T-helper 1 cell treated with Interleukin-12 subunit alpha and Interleukin-12 subunit beta and Interleukin-4 antibody, amounts not matched to agents 30 μg/mL and 1 μg/mL, for 36 hours (primary cell): ENCODE measurements at regions not wholly inside any gene's neighbourhood (a gene's known extent, or its start where the extent isn't known, plus 50 kb on each side); places are given as distances from the start of the nearest gene placed in this dataset.

Source experiments
- H3K27ac Mint-ChIP-seq: one replicate; pipeline ENCODE4 v1.8.0; 2021; ENCODE audit warnings: mild to moderate bottlenecking, mixed read lengths
- H3K27me3 Mint-ChIP-seq: one replicate; pipeline ENCODE4 v1.8.0; 2021; ENCODE audit warnings: low read depth, mixed read lengths
- H3K36me3 Mint-ChIP-seq: one replicate; pipeline ENCODE4 v1.8.0; 2021; ENCODE audit warnings: low read depth, mixed read lengths
- H3K4me1 Mint-ChIP-seq: one replicate; pipeline ENCODE4 v1.8.0; 2021; ENCODE audit warnings: low read depth, mixed read lengths
- H3K4me3 Mint-ChIP-seq: one replicate; pipeline ENCODE4 v1.8.0; 2021; ENCODE audit warnings: mild to moderate bottlenecking, moderate library complexity, mixed read lengths
- H3K9me3 Mint-ChIP-seq: one replicate; pipeline ENCODE4 v1.8.0; 2021; ENCODE audit warnings: mixed read lengths

DNA sequence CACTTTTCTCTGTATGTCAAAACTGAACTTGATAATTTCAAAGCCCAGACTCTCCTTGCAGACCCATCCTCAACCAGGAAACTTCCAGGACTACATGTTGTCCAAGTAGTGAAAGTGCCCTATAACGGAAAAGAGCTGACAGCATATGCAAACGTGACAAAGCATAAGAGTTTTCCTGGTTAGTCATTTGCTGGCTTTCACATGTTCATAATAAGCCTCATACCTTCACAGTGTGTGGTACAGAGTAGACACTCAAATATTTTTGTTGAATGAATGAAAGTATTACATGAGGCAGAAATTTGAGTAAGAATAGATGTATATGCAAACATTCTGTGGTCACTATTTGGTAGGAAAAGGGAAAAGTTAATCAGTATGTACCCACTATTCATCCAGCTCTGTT is 473.3 kb downstream of the MRPL39 start:
- Mint-ChIP-seq H3K27ac (no peak overlapping the region), H3K4me1 (no peaks in the 10 kb centered on the region), H3K36me3 (no peaks in the 10 kb centered on the region), H3K4me3 (no peak overlapping the region), H3K27me3 (no peaks in the 10 kb centered on the region), H3K9me3 (peaks cover 3% of the 10 kb centered on the region)

GRCh38 chr21:25127811-25128210 is 479.5 kb downstream of the MRPL39 start:
- Mint-ChIP-seq H3K27ac (no peak overlapping the region), H3K4me1 (no peaks in the 10 kb centered on the region), H3K9me3 (no peaks in the 10 kb centered on the region), H3K36me3 (no peaks in the 10 kb centered on the region), H3K27me3 (no peaks in the 10 kb centered on the region), H3K4me3 (no peak overlapping the region)

- Mint-ChIP-seq H3K4me3 (no peak overlapping the region), H3K27ac (no peak overlapping the region), H3K27me3 (no peaks in the 10 kb centered on the region), H3K36me3 (no peaks in the 10 kb centered on the region), H3K9me3 (no peaks in the 10 kb centered on the region), H3K4me1 (no peaks in the 10 kb centered on the region)
Observed at GRCh38 chr21:25127007-25127406, 480.3 kb downstream of the MRPL39 start.

DNA sequence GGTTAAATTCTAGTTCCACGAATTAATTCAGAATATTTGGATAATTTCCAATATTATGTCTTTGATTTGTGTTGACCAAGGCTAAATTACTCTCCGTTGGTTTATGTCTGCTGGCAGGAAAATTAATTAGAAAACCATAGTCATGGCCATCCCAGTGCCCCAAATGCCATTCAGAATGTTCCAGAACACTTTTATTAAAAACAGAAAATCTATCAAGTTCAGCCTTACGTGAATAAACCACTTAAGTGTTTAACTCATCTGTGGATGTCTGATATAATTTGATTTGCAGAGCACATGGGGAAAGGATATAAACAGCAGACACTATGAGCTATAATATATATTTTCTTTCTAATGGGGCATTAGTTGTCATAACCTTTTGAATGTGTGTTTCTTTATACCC is 480.7 kb downstream of the MRPL39 start:
- no peaks in the 10 kb centered on the region for H3K4me1 Mint-ChIP-seq
- H3K4me3 Mint-ChIP-seq = no peak overlapping the region
- no peaks in the 10 kb centered on the region for H3K36me3 Mint-ChIP-seq
- H3K27ac Mint-ChIP-seq = no peak overlapping the region
- no peaks in the 10 kb centered on the region for H3K27me3 Mint-ChIP-seq
- H3K9me3 Mint-ChIP-seq = peaks cover 1% of the 10 kb centered on the region

DNA sequence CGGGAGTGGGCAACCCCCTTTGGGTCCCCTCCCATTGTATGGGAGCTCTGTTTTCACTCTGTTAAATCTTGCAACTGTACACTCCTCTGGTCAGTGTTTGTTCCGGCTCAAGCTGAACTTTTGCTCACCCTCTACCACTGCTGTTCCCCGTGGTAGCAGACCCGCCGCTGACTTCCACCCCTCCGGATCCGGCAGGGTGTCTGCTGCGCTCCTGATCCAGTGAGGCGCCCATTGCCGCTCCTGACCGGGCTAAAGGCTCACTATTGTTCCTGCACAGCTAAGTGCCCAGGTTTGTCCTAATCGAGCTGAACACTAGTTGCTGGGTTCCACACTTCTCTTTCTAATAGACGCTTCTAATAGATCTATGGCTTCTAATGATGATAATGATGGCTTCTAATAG is 488.6 kb downstream of the MRPL39 start:
- H3K4me1 Mint-ChIP-seq = no peaks in the 10 kb centered on the region
- no peaks in the 10 kb centered on the region for H3K27me3 Mint-ChIP-seq
- H3K27ac Mint-ChIP-seq = no peak overlapping the region
- no peak overlapping the region for H3K4me3 Mint-ChIP-seq
- no peaks in the 10 kb centered on the region for H3K36me3 Mint-ChIP-seq
- H3K9me3 Mint-ChIP-seq = peaks cover 10% of the 10 kb centered on the region

GRCh38 chr21:25115021-25115420 is 492.3 kb downstream of the MRPL39 start:
- Mint-ChIP-seq H3K4me3 (no peak overlapping the region), H3K36me3 (no peaks in the 10 kb centered on the region)

DNA sequence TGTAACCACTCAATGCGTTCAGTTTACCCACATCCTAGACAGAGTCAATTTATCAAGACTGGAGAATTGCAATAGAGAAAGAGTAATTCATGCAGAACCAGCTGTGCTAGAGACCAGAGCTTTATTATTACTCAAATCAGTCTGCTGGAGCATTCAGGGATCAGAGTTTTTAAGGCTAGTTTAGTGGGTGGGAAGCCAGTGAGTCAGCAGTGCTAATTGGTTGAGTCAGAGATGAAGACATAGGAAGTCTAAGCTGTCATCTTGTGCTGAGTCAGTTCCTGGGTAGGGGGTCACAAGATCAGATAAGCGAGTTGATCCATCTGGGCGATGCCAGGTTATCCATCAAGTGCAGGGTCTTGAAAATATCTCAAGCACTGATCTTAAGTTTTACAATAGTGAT is 499.6 kb downstream of the MRPL39 start:
- H3K9me3 Mint-ChIP-seq = no peaks in the 10 kb centered on the region
- no peaks in the 10 kb centered on the region for H3K4me1 Mint-ChIP-seq
- H3K4me3 Mint-ChIP-seq = no peak overlapping the region
- H3K27ac Mint-ChIP-seq = no peak overlapping the region
- no peaks in the 10 kb centered on the region for H3K36me3 Mint-ChIP-seq
- H3K27me3 Mint-ChIP-seq = no peaks in the 10 kb centered on the region

More at GRCh38 chr21:25115021-25115420, 492.3 kb downstream of the MRPL39 start:
- H3K27ac Mint-ChIP-seq = no peak overlapping the region
- no peaks in the 10 kb centered on the region for H3K4me1 Mint-ChIP-seq
- no peaks in the 10 kb centered on the region for H3K27me3 Mint-ChIP-seq
- H3K9me3 Mint-ChIP-seq = peaks cover 3% of the 10 kb centered on the region

DNA sequence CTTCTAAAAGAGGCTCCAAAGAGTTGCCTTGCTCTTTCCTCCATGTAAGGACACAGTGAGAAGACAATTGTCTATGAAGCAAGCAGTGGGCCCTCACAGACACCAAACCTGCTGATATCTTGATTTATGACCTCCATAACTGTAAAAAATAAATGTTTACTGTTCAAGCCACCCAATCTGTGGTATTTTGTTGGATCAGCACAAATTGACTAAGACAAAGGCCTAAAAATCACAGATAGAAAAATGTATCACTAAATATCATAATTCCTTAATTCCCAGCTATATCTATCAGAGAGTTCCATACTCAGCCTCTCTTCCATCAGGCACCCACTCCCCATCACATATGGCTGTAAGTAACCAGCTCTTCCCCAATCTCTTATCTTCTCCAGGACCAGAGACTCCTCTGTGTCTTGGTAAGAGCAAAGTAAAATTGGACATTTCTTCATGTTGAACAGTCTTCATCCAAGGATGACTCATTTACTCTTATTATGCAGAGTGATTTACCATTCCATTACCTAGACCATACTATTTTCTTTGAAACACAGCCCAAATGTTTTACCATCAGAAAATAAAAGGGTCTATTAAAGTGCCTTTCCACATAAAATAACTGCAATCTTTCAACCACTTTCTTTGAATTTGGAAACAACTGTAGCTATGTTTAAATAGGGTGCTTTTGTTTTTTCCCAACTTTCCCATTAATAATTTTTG is 503.6 kb downstream of the MRPL39 start:
- H3K4me3 Mint-ChIP-seq = no peak overlapping the region
- no peak overlapping the region for H3K27ac Mint-ChIP-seq
- H3K27me3 Mint-ChIP-seq = no peaks in the 10 kb centered on the region
- H3K9me3 Mint-ChIP-seq = no peaks in the 10 kb centered on the region
- H3K36me3 Mint-ChIP-seq = no peaks in the 10 kb centered on the region
- H3K4me1 Mint-ChIP-seq = no peaks in the 10 kb centered on the region

GRCh38 chr21:25097648-25098047 is 509.6 kb downstream of the MRPL39 start:
- Mint-ChIP-seq H3K9me3 (no peaks in the 10 kb centered on the region), H3K4me1 (no peaks in the 10 kb centered on the region), H3K4me3 (no peak overlapping the region), H3K36me3 (no peaks in the 10 kb centered on the region), H3K27me3 (no peaks in the 10 kb centered on the region), H3K27ac (no peak overlapping the region)

DNA sequence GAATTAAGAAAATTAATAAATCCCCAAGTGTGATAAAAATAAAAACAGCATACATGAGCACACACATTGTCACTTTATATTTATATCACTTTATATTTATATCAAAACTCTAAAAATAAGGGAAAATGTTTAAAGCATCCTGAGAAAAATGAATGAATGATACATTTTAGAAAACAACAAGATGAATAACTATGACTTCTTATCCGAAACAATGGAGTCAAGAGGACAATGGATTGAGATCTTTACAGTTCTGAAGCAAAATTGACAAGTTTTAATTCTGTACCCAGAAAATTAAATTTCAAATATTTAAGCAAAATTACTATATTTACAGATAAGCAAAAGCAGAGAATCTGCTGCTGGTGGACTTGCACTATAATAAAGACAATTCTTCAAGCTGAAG is 512.6 kb downstream of the MRPL39 start:
- H3K4me1 Mint-ChIP-seq = no peaks in the 10 kb centered on the region
- H3K4me3 Mint-ChIP-seq = no peak overlapping the region
- no peaks in the 10 kb centered on the region for H3K36me3 Mint-ChIP-seq
- no peaks in the 10 kb centered on the region for H3K27me3 Mint-ChIP-seq
- H3K27ac Mint-ChIP-seq = no peak overlapping the region
- H3K9me3 Mint-ChIP-seq = no peaks in the 10 kb centered on the region

GRCh38 chr21:25092441-25093011 is 514.8 kb downstream of the MRPL39 start:
- no peaks in the 10 kb centered on the region for H3K36me3 Mint-ChIP-seq
- H3K27ac Mint-ChIP-seq = no peak overlapping the region
- no peaks in the 10 kb centered on the region for H3K9me3 Mint-ChIP-seq
- no peaks in the 10 kb centered on the region for H3K4me1 Mint-ChIP-seq
- no peak overlapping the region for H3K4me3 Mint-ChIP-seq
- H3K27me3 Mint-ChIP-seq = no peaks in the 10 kb centered on the region

GRCh38 chr21:25081096-25081495 is 526.2 kb downstream of the MRPL39 start:
- Mint-ChIP-seq H3K4me1 (no peaks in the 10 kb centered on the region), H3K36me3 (no peaks in the 10 kb centered on the region), H3K27ac (no peak overlapping the region)

DNA sequence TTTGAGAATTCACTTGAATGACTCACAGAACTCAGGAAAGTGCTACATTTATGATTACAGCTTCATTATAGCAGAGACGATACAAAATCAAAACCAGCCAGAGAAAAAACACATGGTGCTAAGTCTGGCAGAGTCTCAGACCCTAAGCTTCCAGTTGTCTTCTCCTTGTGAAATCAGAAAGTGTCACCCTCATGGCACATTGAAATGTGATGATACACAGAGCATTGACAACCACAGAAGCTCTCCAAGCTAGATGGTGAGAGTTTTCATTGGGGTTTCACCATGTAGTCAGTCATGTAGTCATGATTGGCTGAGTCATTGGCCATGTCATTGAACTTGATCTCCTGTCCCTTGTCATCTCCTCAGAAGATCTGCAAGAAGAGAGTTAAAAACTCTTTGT is 526.6 kb downstream of the MRPL39 start:
- Mint-ChIP-seq H3K4me3 (no peak overlapping the region), H3K4me1 (no peaks in the 10 kb centered on the region), H3K9me3 (no peaks in the 10 kb centered on the region), H3K36me3 (no peaks in the 10 kb centered on the region), H3K27me3 (no peaks in the 10 kb centered on the region), H3K27ac (no peak overlapping the region)

More at GRCh38 chr21:25081096-25081495, 526.2 kb downstream of the MRPL39 start:
- Mint-ChIP-seq H3K4me3 (no peak overlapping the region), H3K27me3 (no peaks in the 10 kb centered on the region), H3K9me3 (no peaks in the 10 kb centered on the region)

DNA sequence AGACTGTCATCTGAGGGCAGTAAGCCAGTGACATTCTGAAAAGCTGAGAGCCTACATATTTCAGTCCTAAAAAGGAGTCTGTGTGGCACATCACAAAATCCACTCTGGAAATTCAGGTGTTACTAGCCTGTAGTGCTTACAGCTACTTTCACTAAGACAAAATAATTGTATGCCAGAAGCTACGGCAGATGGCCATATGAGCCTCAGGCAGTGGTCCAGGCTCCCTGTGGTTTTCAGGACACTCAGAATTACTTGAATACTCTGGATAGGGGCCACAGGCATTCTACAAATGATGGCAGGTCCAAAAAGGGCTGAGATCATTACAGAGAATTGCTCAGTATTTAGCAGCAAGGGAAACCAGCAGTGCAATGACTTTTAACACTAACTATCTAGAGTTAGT is 527.1 kb downstream of the MRPL39 start:
- Mint-ChIP-seq H3K36me3 (no peaks in the 10 kb centered on the region), H3K27ac (no peak overlapping the region), H3K9me3 (no peaks in the 10 kb centered on the region), H3K4me3 (no peak overlapping the region), H3K27me3 (no peaks in the 10 kb centered on the region), H3K4me1 (no peaks in the 10 kb centered on the region)

GRCh38 chr21:25079053-25079452 is 528.2 kb downstream of the MRPL39 start:
- no peaks in the 10 kb centered on the region for H3K4me1 Mint-ChIP-seq
- no peaks in the 10 kb centered on the region for H3K9me3 Mint-ChIP-seq
- H3K27me3 Mint-ChIP-seq = no peaks in the 10 kb centered on the region
- H3K4me3 Mint-ChIP-seq = no peak overlapping the region
- no peaks in the 10 kb centered on the region for H3K36me3 Mint-ChIP-seq
- H3K27ac Mint-ChIP-seq = no peak overlapping the region
